Left lobe of liver (tissue), 2 donors: ENCODE measurements at regions not wholly inside any gene's neighbourhood (a gene's known extent, or its start where the extent isn't known, plus 50 kb on each side); places are given as distances from the start of the nearest gene placed in this dataset.

Experiments used
- ATAC-seq: fragments of 200-7000 bp; cut with Tn5 transposase; one replicate; pipeline ENCODE4 v1.9.1; 2020; ENCODE audit warnings: mild to moderate bottlenecking, moderate library complexity
- DNase-seq: peaks from one replicate; pipeline ENCODE4 v3.0.0-alpha.2; 2020; ENCODE audit warnings: low spot score
- donor health status: DM: no; HTN: no; CAD: no; lungs with moderate emphysema.
- donor health status: DM: no; HTN: yes; CAD: no.

DNA sequence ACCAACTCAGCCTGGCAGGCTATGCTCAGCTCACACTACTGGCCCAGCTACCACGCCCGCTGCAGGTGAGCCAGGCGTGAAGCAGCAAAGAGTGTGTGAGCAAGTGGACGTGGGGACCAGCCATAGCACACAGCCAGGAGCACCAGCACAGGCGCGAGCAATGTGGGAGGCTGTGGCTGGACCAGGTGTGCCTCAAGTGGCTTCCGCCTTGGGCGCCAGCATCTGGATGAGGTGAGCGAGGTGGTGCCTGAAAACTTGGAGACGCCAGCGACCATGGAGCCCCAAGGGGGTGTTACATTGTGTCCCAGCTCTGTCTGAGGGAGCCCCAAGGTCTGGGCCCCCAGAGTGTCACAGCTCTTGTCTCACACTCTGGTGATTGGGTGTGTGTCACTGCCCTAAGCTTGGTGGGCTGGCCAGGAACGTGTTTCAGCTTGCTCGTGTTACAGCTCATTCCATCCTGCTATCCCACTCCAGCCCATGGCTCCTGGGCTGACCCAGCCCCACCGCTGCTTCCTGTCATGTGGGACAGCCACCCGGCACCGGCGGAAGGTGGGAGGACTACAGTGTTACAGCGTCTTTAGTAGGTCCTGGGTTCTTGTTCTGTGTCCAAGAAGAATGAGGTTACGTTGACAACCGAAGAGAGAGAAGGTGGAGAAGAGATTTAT lies 508.0 kb upstream of the MMS22L start:
- DNase-seq (no peak), ATAC-seq (no peak)

DNA sequence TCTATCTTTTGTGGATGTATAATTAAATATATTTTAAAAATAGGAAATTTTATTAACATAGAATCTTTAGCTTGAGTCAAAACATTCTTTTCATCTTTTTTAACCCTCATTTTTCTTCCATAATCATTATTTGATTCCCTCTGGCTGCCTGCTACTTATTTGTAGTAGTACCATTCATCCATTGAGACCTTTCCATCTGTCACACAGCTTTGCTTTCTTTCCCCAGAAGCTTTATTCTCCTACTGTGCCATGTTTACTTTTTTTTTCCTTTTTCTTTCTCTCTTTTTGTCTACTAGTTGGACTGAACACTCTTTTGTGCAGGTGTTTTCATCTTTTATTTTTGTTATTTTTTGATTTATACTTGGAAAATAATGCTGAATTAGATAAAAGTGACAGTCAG lies 522.6 kb upstream of the MMS22L start:
- DNase-seq (no peak), ATAC-seq (no peak)

DNA sequence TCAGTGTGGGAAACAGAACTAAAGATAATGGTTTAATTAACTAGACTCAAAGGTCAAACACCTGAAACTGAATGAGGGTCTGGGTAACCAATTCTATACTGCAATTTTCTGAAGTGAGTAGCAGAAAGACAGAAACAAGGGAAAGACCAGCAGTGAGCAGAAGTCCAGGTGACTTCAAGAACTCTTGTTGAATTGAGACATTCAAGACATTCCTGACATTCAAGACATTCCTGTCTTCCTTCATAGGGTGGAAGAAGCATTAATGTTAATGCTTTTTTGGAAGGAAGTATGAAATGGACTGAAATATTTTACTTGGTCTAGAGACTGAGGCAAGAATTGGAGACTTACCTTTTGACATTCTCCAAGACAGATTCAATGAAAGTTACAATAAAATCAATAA lies 529.9 kb upstream of the MMS22L start:
- ATAC-seq = no peak
- DNase-seq = no peak

DNA sequence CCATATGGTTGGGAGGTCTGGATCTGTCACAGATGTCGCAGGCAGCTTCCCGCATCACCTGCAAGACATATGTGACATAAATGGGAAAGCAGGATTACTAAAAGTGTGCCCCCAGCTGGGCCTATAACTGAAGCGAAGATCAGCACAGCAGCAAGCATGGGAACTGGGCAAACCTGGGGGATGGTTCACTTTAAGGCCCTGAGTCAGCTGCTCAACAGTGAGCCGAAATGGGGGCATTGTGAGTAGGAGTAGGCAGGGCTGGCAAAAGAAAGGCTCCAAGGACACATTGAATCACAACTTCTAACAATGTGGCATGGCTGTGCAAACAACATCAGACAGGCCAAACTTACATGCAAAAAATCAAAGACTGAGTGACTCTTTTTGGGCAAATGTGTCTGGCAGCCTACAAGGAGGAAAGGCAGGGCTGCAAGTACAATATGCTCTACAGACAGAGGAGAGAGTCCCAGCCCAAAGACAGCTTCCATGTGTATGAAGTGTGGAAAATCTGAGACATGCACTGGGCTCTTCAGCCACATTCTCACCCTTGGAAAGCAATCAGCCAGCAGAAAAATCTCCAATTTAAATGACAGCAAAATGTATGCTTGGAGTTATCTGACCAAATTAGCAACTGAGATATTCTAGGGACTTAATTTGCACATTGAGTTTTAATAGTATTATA lies 531.0 kb upstream of the MMS22L start:
- ATAC-seq (no peak), DNase-seq (no peak)

DNA sequence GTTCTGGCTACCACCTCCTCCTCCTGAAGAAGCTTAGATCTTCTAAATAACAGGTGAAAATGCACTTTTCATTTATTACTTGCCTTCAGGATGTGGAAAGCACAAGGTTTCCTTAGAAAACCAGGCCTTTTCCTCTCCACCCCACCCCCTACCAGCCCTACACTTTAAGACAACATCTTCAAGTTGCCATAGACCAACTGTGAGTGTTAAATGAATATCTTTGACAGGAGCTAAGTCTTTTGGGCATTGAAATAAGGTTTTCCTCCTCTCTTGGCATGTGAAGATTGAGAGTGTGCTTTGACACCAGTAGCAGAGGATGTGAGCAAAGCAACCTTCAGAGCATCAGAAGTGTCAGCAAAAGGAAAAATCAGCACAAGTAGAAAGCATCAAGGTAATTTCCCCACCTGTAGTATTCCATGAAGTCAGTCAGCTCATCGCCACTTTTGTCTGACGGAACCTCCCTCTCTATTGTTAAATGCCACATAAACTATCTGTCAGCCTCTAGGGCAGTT lies 532.3 kb upstream of the MMS22L start:
- DNase-seq = no peak
- ATAC-seq = no peak

DNA sequence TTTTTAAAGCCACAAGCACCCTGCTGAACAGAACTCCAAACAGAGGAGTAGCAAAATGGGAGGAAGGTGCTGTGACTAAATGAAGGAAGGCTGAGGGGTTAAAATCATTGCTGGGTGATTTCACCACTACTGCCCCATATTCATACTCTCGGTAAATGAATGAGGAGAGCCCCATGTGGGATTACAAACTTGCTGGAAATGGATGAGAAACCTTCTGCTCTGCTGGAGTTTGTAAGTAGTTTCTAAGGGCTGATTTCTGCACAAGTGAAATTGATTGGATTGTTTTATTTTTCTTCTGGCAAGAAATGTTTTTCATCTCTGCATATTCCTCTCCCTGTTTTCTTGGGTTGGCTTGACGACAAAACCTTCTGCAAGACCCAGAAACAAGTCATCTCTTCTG lies 533.5 kb upstream of the MMS22L start:
- ATAC-seq = no peak

DNA sequence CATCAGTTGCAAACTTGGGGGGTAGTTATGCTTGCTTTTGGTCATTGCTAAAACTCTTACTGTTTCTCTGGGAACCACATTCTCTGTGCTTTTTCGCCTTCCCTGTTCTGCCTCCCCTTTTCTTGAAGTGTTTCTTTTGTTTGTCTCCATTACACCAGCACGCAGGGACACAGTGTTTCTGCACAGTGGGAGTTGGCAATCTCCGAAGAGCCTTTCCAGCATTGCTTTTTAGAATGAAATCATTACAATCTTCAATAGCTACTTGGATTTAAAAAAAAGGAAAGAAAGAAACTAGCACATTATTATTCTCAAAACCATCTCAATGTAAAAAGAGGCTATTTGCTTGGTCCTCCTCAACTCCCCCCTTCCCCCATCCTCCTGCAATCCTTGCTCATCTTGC lies 536.7 kb upstream of the MMS22L start:
- no peak for DNase-seq
- no peak for ATAC-seq

More for the DNA sequence above, 533.5 kb upstream of the MMS22L start:
- no peak for DNase-seq

DNA sequence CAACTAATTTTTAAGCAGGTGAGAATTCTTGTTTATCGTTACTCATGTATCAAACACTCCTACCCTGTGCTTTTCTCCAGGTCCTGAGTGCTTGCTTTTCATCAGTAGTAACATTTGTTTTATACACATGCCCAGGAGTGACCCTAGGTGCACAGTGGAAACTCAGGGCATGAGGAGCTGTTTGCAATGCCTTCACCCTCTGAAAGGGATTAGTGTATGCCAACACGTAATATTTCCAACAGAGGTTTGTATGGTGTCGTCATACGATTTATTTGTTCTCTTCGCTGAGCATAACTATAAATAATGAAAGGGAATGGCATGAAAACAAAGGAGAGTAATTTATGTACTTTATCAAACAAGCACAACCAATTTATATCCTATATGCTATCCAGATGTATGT lies 537.4 kb upstream of the MMS22L start:
- ATAC-seq = no peak
- no peak for DNase-seq

DNA sequence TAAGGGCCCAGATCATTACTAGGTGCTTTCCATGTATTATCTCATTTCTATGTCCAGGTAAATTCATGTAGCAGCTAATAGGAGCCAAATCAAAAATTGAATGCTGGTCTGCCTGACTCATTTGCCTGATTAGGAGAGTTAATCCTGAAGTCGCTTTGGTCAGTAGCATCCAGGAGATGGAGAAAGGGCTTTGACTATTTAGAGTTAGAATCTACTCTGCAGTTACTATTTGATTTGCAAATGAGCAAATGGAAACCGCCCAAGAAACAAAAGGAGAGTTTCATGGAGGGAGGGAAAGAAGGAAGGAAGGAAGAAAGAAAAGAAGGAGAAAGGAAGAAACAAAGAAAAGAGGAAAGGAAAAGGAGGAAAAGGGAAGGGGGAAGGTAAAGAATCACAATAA lies 539.6 kb upstream of the MMS22L start:
- ATAC-seq (no peak), DNase-seq (no peak)

DNA sequence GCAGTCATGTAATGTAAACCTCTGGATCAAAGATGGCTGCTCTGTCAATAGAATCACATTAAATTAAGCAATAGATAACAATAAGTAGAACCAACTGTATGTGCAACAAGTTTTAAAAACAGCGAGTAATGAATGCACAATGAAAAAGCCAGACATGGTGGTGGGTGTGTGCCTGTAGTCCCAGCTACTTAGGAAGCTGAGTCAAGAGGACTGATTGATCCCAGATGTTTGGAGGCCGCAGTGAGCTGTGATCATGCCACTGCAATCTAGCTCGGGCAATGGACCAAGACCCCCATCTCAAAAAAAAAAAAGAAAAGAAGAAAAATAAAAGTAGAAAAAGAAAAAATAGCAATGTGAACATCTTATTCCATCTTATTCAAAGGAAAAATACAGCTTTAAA lies 558.7 kb upstream of the MMS22L start:
- no peak for DNase-seq
- ATAC-seq = no peak

DNA sequence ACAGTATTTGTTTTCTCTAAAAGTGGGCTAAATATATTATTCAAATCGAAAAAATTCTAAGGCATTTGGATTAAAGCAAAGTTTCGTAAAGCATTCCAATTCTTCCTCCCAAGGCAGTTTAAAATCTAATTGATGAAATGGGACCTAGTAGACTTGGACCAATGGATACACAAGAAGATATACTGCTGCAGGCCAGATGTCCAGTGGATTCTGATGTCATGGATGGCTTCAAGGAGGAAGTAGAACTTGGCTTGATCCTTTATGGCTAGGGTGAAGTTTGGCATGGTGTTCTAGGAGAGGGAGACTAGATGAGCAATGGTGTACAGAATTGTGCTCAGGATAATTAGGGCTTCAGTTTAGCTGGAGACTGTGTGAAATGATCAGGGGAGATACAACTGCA lies 559.5 kb upstream of the MMS22L start:
- DNase-seq (no peak), ATAC-seq (no peak)

DNA sequence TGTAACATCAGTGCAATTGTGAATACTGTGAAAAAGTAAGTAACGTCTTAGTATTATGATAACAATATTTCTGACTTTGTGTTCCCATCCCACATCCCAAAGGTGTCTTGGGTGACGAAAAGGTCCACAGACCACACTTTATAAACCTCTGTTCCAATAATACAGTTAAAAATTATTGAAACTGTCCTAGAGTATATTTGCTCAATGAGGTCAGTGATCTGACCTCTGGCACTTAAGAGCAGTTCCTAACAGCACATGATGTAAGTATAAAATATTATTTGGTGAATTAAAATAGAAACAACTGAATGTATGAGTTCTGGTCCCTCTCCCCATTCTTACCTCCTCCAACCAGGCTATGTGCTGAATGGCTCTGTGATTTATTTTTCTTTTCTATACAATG lies 566.4 kb upstream of the MMS22L start:
- ATAC-seq = no peak

DNA sequence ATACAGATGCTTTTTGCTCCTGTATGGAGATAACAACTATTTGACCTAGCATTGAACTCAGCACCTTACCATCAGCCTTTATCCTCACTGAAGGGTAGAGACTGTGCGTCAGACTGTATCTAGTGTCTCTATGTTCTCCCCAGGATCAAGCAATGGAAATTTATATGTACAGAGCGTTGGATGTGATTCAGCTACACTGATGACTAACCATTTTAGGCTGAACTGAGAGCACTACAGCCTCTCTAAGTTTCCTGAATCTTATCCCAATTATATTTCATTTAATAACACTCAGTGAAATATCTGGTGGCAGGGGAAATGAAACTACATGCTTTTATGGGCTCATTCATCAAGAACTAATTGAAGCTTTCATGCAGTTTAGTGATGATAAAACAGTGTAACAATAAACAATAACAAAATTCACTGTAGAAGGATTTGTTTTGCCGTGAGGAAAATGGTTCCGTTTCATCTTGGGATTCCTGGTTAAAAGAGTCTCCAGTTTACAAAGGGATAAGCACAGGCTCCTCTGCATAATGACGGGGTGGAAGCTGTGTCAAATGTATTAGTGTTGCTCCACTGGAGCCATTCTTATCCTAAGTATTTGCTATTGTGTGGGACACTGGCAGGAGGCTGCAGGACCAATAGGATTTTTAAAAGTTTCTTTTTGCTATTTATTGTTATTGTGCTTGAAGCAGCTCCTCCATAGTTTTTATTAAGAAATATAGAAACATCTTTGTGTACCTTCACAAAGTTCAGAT lies 567.6 kb upstream of the MMS22L start:
- DNase-seq = no peak
- no peak for ATAC-seq

More for the DNA sequence above, 566.4 kb upstream of the MMS22L start:
- DNase-seq = no peak

DNA sequence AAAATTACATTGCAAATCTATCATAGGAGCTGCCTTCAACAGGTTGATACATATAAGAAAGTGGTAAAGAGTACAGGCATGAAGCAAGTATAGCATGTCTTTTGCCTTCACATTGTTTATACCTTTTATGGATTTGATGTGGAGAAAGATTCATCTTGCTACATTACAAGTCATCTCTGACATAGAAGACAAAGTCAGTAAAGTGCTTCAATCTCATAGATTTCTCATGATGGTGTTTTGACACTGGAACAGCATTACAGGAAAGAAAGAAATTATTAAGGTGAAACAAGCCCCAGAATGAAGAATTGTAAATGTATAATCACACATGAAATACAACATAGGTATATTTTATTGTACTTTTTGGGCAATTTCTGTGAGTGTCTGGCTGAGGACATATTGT lies 580.7 kb upstream of the MMS22L start:
- ATAC-seq = no peak
- DNase-seq = no peak

DNA sequence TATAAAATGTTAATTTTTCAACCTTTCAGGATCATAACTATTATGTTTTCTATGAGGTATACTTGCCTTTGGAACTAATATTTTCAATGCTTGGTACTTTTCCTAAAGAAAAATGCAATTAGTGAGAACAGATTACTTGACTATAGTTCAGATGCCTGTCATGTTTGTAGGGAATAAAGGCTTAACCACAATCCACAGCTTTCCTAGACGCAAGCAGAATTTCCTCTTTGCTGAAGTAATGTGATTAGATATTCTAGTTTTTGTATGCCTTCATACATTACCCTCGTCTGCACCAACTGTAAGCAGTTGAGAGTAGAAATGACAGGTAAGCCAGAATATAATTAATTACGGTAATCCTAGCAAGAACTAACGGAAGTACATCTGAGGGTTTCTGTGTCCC lies 581.4 kb upstream of the MMS22L start:
- DNase-seq (no peak), ATAC-seq (no peak)

DNA sequence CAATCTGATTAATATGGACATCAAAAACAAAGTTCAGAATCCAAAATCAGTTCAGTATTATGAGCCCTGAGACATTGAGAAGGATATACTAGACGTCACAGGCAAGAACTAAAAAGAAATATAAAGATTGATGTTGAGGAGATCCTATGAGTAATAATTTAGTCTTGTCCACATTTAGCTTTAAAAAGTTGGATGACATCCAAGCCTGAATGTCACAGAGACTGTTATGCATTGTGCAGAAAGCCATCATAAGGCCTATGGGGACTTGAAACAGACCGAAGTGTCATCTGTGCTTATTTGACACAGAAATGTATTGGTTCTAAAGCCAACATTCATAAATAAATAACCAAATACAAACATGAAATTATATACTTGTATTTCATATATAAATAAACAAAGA lies 581.8 kb upstream of the MMS22L start:
- DNase-seq = no peak
- no peak for ATAC-seq

DNA sequence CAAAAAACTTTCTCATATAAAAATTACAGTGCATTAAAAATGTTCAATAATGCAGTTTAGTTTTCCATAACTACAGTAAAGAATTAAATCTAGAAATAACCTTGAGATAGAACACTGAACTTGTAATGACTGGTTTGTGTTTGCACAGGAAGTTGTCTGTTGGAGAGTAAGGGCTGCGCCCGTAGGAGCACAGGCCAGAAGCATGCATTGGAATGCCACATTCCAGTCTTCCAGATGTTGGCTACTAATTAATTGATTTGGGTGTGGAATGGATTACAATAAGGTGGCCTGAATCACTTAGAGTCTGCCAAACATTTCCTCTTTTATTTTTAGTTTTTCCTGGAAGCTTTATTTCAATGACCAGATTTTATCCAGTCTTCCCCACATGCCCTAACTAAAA lies 582.6 kb upstream of the MMS22L start:
- ATAC-seq (no peak), DNase-seq (no peak)

DNA sequence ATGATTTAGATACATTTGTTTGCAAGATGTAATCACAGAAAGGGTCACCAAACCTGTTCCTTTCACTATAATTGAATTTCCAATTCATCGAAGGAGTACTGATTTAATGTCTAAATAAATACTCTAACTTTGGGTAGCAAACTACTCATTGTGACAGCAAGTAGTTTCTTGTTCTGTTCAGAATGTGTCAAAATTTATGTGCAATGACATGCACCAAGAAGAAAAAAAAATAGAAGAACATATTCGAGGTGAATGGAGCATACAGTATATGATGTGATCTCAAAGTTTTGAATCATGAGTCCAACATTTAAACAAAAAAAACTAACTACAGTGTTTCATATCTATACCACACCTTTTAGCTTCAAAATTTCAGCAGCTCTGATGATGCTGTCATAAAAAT lies 583.6 kb upstream of the MMS22L start:
- ATAC-seq (no peak), DNase-seq (no peak)

DNA sequence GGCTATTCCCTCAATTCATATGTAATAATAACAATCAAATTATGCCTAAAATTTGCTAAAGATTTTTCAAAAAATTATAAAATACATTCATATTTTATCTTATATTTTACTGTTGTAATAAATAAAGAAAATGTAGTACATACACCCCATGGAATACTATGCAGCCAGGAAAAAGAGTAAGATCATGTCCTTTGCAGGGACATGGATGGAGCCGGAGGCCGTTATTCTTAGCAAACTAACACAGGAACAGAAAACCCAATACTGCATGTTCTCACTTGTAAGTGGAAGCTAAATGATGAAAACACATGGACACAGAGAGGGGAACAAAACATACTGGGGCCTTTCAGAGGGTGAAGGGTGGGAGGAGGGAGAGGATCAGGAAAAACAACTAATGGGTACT lies 584.2 kb upstream of the MMS22L start:
- no peak for ATAC-seq
- no peak for DNase-seq

DNA sequence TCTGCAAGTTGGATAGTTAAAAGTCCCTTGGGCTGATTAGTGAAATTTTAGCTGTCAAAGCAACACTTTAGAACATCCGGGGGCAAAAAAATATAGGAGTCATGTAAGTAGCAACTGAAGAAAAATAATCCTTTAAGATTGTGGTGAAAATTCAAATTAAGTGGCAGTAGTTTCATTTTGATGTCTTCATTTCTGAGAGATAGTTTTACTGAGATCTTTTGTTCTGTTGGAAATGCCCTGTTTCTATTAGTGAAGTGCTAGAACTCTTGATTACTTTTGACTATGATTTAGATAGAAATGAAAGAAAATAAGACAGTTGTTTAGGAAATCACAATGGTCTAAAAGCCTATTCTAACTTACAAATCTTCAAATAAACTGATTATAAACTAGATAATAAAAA lies 587.3 kb upstream of the MMS22L start:
- DNase-seq (no peak), ATAC-seq (no peak)

DNA sequence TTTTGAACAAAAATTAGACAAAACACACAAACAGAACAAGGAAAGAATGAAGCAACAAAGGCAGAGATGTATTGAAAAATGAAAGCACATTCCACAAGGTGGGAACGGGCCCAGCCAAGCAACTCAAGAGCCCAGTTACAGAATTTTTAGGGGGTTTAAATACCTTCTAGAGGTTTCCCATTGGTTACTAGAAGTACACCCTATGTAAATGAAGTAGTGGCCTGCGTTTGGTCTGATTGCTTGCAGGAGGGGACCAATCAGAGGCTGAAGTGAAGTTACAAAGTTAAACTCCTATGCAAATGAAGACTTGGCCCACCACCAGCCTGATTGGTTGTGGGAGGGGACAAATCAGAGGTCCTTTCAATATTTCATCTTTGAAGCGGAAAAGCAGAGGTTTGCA lies 593.7 kb upstream of the MMS22L start:
- no peak for ATAC-seq

DNA sequence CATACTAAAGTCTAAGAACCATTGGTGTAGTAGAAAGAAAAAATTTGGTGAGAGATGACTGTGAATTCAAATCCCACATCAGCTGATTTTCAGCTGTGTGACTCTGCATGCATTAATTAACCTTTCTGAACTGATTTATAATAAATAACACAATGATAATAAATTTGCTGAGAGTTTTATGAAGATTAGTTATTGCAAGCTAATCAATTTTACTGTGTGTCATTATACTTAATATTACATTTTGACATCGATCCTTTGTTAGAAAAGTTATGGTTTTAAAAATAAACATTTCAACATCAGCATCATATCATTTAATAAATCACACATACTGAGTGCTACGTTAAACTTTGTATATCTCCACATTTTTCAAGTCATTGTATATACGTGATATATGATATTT lies 599.7 kb upstream of the MMS22L start:
- ATAC-seq (no peak), DNase-seq (no peak)

More for the DNA sequence above, 593.7 kb upstream of the MMS22L start:
- no peak for DNase-seq
